Adrenal gland (tissue), 9 donors: ENCODE measurements at regions not wholly inside any gene's neighbourhood (a gene's known extent, or its start where the extent isn't known, plus 50 kb on each side); places are given as distances from the start of the nearest gene placed in this dataset.

Experiments used
- DNase-seq, 7 donors: peaks; one replicate each; pipeline ENCODE4 v3.0.0-alpha.2; 2019 to 2020
- H3K27ac ChIP-seq, 5 donors: fragments of 200-600 bp; sonication (generic) in 4 of 5; 1 replicate in 3 of 5; 2 replicates in 2 of 5; pipeline versions ENCODE4 v1.5.1 to v1.8.0; 2016 to 2020; ENCODE audit warnings: mild to moderate bottlenecking in 1 of 5
- H3K27me3 ChIP-seq: fragments of 200-600 bp; 2 replicates; pipeline ENCODE4 v1.8.0; 2021
- H3K36me3 ChIP-seq, 2 donors: fragments of 200-600 bp; replicated peaks in 1 of 2; 1 replicate in 1 of 2; 2 replicates in 1 of 2; pipeline versions ENCODE4 v1.5.1 to v1.8.0; 2018 to 2022
- H3K4me1 ChIP-seq, 2 donors: fragments of 200-600 bp; replicated peaks in 1 of 2; 1 replicate in 1 of 2; 2 replicates in 1 of 2; pipeline versions ENCODE4 v1.5.1 to v1.8.0; 2018 to 2021
- H3K4me3 ChIP-seq, 4 donors: fragments of 200-600 bp; sonication (generic) in 3 of 4; one replicate each; pipeline ENCODE4 v1.5.1; 2016 to 2018
- H3K9me3 ChIP-seq, 3 donors: fragments of 200-600 bp; sonication (generic) in 1 of 3; replicated peaks in 1 of 3; 1 replicate in 2 of 3; 2 replicates in 1 of 3; pipeline versions ENCODE4 v1.5.1 to v1.8.0; 2016 to 2021
- CTCF ChIP-seq, 6 experiments: fragments of 450-650 bp in 4 of 6; fragments of 200-600 bp in 2 of 6; sonication (generic) in 1 of 6; IDR thresholded peaks; 1 replicate in 5 of 6; 2 replicates in 1 of 6; pipeline versions ENCODE4 v1.5.1 to v1.8.0; 2016 to 2021; ENCODE audit warnings: antibody characterized with exemption in 6 of 6, mild to moderate bottlenecking in 2 of 6, moderate library complexity in 1 of 6
- POLR2A ChIP-seq, 2 donors: fragments of 450-650 bp; IDR thresholded peaks; one replicate each; pipeline ENCODE4 v1.6.1; 2017; ENCODE audit warnings: antibody characterized with exemption in 2 of 2, mild to moderate bottlenecking in 2 of 2, moderate library complexity in 1 of 2
- WGBS, 4 donors: extraction: QIAGEN DNeasy Blood & Tissue Kit in 2 of 4; methylation state at CpG; one replicate each; pipeline versions ENCODE4 v1.1.5 to v1.1.7; 2013 to 2017; 5-methylcytosine and 5-hydroxymethylcytosine counted together
- intact Hi-C, 2 donors: fragments of 100-400 bp; cut with DNase I; formaldehyde crosslinking; loops; one replicate each; pipeline versions ENCODE4 v1.14.1 to v1.15.0; 2022 to 2023
- donor health status: healthy with polysubstance abuse.
- donor health status: Bipolar disorder and iron deficiency.
- donor health status: DM: yes; HTN: yes; CAD: no.
- donor health status: DM: no; HTN: no; CAD: no.
- donor health status: DM: no; HTN: no; CAD: no.

- Histone ChIP-seq H3K36me3 (no peaks in the 10 kb centered on the region), H3K4me3 (no peak overlapping the region), H3K27ac (no peak overlapping the region), H3K4me1 (no peaks in the 10 kb centered on the region), H3K9me3 (no peaks in the 10 kb centered on the region), H3K27me3 (no peaks in the 10 kb centered on the region)
- intact Hi-C loops: no loop called here
- TF ChIP-seq POLR2A (IDR thresholded peaks at IDR 0.05): no peak
- 43 to 61% (median 50%) methylated on average over 1 of the region's 1 CpG for WGBS, 4 donors
- no peak for DNase-seq
Measured at GRCh38 chr21:18608226-18608625, 204.6 kb upstream of the TMPRSS15 start.

GRCh38 chr21:18614303-18614702 is 210.7 kb upstream of the TMPRSS15 start:
- 80 to 87% (median 83%) methylated on average over 3 of the region's 3 CpGs for WGBS, 4 donors
- TF ChIP-seq CTCF (IDR thresholded peaks at IDR 0.05): no peak
- no peak for TF ChIP-seq POLR2A (IDR thresholded peaks at IDR 0.05)
- intact Hi-C loops: no loop called here

GRCh38 chr21:18617291-18617690 is 213.7 kb upstream of the TMPRSS15 start:
- H3K36me3 ChIP-seq: no peaks in the 10 kb centered on the region
- no peak for DNase-seq
- 48 to 69% (median 50%) methylated on average over 3 of the region's 3 CpGs for WGBS, 4 donors
- TF ChIP-seq CTCF (IDR thresholded peaks at IDR 0.05) (no peak), POLR2A (IDR thresholded peaks at IDR 0.05) (no peak)
- no peaks in the 10 kb centered on the region for H3K4me1 ChIP-seq
- intact Hi-C loops: no loop called here
- no peak overlapping the region for H3K4me3 ChIP-seq
- no peak overlapping the region for H3K27ac ChIP-seq
- no peaks in the 10 kb centered on the region for H3K9me3 ChIP-seq
- no peaks in the 10 kb centered on the region for H3K27me3 ChIP-seq

More at GRCh38 chr21:18614303-18614702, 210.7 kb upstream of the TMPRSS15 start:
- H3K4me1 ChIP-seq: no peaks in the 10 kb centered on the region
- no peaks in the 10 kb centered on the region for H3K9me3 ChIP-seq
- no peak overlapping the region for H3K27ac ChIP-seq
- no peaks in the 10 kb centered on the region for H3K36me3 ChIP-seq
- H3K4me3 ChIP-seq: no peak overlapping the region
- no peaks in the 10 kb centered on the region for H3K27me3 ChIP-seq
- no peak for DNase-seq

- Histone ChIP-seq H3K36me3 (no peaks in the 10 kb centered on the region), H3K4me3 (no peak overlapping the region), H3K27me3 (no peaks in the 10 kb centered on the region), H3K4me1 (no peaks in the 10 kb centered on the region), H3K9me3 (no peaks in the 10 kb centered on the region), H3K27ac (no peak overlapping the region)
- TF ChIP-seq CTCF (IDR thresholded peaks at IDR 0.05) (no peak), POLR2A (IDR thresholded peaks at IDR 0.05) (no peak)
- 49 to 79% (median 69%) methylated on average over 4 of the region's 4 CpGs for WGBS, 4 donors
- intact Hi-C loops: no loop called here
- no peak for DNase-seq
Measured at GRCh38 chr21:18620436-18620835, 216.9 kb upstream of the TMPRSS15 start.

GRCh38 chr21:18622383-18622782 is 218.8 kb upstream of the TMPRSS15 start:
- Histone ChIP-seq H3K27ac (no peak overlapping the region), H3K27me3 (no peaks in the 10 kb centered on the region), H3K4me1 (no peaks in the 10 kb centered on the region), H3K9me3 (peaks cover 0 to 4% (median 0%) of the 10 kb centered on the region in 3 donors), H3K4me3 (no peak overlapping the region), H3K36me3 (no peaks in the 10 kb centered on the region)
- TF ChIP-seq CTCF (IDR thresholded peaks at IDR 0.05): no peak
- TF ChIP-seq POLR2A (IDR thresholded peaks at IDR 0.05): no peak
- intact Hi-C loops: no loop called here
- DNase-seq: no peak
